ENCODE measurements at regions not wholly inside any gene's neighbourhood (a gene's known extent, or its start where the extent isn't known, plus 50 kb on each side); places are given as distances from the start of the nearest gene placed in this dataset.
"Not testable (repeated sequence)": the region's sequence is repeated elsewhere in the genome, so short reads cannot be mapped to it uniquely, and the experiment has no call there.

DNA sequence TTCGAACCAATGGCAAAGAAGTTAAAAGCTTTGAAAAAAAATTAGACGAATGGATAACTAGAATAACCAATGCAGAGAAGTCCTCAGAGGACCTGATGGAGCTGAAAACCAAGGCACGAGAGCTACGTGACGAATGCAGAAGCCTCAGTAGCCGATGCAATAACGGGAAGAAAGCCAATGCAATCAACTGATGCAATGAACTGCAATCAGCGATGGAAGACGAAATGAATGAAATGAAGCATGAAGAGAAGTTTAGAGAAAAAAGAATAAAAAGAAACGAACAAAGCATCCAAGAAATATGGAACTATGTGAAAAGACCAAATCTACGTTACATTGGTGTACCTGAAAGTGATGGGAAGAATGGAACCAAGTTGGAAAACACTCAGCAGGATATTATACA lies 52.6 kb upstream of the MRPS30 start:
- H3K4me3 ChIP-seq (ENCODE audit: low read length); DNase-seq (ENCODE audit: low read depth): not testable (repeated sequence)

GRCh38 chr5:44747396-44747795 lies 61.4 kb upstream of the MRPS30 start:
- no peak for DNase-seq (ENCODE audit: low read depth)
- no peak overlapping the region for H3K4me3 ChIP-seq (ENCODE audit: low read length)
- no peak for TF ChIP-seq CTCF (conservative IDR thresholded peaks at IDR 0.05; ENCODE audit: low read depth, low read length)

DNA sequence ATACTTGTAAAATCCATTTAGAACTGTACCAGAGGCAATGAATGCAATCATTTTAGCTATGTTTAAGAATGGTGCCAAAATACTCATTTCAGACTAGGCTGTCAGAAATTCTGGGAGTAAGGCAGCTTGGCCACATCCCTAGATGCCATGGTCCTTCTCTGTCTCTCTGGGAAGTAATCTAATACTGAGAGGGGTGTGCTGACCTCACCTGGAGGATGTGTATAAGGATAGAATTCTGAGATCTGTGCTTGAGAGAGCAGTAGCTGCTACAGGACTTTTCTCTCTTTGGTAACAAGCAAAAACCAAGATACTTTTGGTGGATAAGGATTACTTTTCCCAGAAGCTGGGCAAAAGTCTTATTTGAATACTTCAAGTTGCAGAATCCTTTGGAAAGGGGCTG lies 68.1 kb upstream of the MRPS30 start:
- H3K4me3 ChIP-seq (ENCODE audit: low read length), result no peak overlapping the region
- DNase-seq (ENCODE audit: low read depth), result no peak
- no peak for TF ChIP-seq CTCF (conservative IDR thresholded peaks at IDR 0.05; ENCODE audit: low read depth, low read length)

GRCh38 chr5:44729536-44729935 lies 79.2 kb upstream of the MRPS30 start:
- no peak for TF ChIP-seq CTCF (conservative IDR thresholded peaks at IDR 0.05; ENCODE audit: low read depth, low read length)
- DNase-seq (ENCODE audit: low read depth), result no peak
- no peak overlapping the region for H3K4me3 ChIP-seq (ENCODE audit: low read length)

- no peak for DNase-seq (ENCODE audit: low read depth)
- H3K4me3 ChIP-seq (ENCODE audit: low read length), result no peak overlapping the region
- no peak for TF ChIP-seq CTCF (conservative IDR thresholded peaks at IDR 0.05; ENCODE audit: low read depth, low read length)
Measured at GRCh38 chr5:44727100-44727499, 81.6 kb upstream of the MRPS30 start.

DNA sequence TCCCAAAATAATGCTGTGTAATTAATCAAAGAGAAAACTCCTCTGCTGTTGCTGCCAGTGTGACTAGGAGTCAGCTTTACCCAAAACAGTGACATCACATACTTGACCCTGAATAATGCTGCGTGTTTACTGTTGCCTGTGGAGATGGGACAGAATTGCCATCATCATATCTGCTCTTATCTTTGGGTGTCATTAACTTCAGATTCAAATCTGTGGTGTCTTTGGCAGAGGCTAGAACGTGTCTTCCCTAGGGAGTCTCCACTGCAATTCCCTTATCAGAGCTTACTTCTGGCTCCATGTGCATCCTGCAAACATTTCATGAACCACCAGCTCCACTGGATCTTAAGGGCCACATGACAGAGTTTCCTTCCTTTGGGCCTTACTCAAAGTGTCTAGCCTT lies 88.9 kb upstream of the MRPS30 start:
- DNase-seq (ENCODE audit: low read depth), result no peak
- no peak for TF ChIP-seq CTCF (conservative IDR thresholded peaks at IDR 0.05; ENCODE audit: low read depth, low read length)
- no peak overlapping the region for H3K4me3 ChIP-seq (ENCODE audit: low read length)

DNA sequence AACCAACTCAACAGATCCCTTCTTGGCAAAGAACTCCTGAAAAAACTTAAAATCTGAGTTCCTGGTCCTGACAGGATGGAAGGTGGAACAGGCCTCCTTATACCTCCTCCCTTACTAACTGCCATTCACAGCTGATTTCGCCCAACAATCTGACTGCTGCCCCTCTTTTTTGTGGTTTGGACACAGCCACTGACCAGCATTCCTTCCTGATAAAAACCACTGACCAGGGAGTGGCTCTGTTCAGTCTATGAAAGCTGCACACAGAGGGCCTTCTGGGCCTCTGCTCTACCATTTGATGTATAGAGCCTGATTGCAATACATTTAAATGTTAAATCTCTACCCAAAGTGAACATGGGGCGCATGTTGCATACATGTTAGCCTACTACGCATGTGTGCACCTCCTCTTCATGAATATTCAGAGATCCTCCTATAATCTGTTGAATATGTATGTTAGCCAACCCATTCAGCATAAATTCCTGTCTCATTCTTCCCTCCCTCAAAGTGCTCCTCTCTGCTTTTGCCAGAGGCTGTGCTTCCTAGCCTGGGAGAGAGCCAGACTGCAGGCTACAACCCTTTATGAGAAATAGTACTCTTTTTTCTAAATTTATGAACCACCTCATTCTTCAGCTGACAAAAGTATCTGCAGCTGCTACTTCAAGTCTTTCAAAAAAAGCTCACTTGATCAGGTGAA lies 93.7 kb upstream of the MRPS30 start:
- no peak for TF ChIP-seq CTCF (conservative IDR thresholded peaks at IDR 0.05; ENCODE audit: low read depth, low read length)
- no peak for DNase-seq (ENCODE audit: low read depth)
- H3K4me3 ChIP-seq (ENCODE audit: low read length), result no peak overlapping the region
